Activated T-cell treated with anti-CD3 and anti-CD28 coated beads, Interleukin-2, amount 50 U/mL, for 24 hours (primary cell): ENCODE measurements at regions not wholly inside any gene's neighbourhood (a gene's known extent, or its start where the extent isn't known, plus 50 kb on each side); places are given as distances from the start of the nearest gene placed in this dataset.
A peak's percentile ranks its signal among the peaks of the same experiment; 100 is the strongest.

Experiments
- DNase-seq: peaks from one replicate; pipeline ENCODE4 v3.0.0-alpha.2; 2020
- H3K27ac Mint-ChIP-seq: 2 replicates; pipeline ENCODE4 v1.8.0; 2020; ENCODE audit warnings: mild to moderate bottlenecking, mixed read lengths
- H3K27me3 Mint-ChIP-seq: 2 replicates; pipeline ENCODE4 v1.8.0; 2020; ENCODE audit warnings: mixed read lengths
- H3K36me3 Mint-ChIP-seq: 2 replicates; pipeline ENCODE4 v1.8.0; 2020; ENCODE audit warnings: low read depth, mixed read lengths
- H3K4me1 Mint-ChIP-seq: 2 replicates; pipeline ENCODE4 v1.8.0; 2020; ENCODE audit warnings: low read depth, mixed read lengths
- H3K4me3 Mint-ChIP-seq: 2 replicates; pipeline ENCODE4 v1.8.0; 2020; ENCODE audit warnings: mild to moderate bottlenecking, moderate library complexity, mixed read lengths
- H3K9me3 Mint-ChIP-seq: 2 replicates; pipeline ENCODE4 v1.8.0; 2020; ENCODE audit warnings: mixed read lengths

DNA sequence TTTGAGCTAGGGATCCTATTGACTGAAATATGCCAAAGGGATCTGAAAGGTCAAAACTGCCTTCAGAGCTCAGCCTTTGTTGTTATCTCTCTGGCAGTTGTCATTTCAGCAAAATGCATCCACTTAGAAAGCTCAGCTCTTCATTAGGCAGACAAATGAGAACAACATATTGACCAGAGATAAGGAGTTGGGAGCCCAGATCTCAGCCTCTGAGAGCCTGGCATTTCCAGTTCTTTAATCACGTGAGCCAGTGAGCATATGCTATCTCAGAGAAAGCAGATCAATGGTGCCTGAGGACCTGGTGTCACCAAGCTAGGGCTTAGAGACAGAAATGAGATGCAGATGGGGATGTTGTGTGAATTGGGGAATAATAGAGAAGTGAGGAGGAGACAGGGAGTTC, 101.1 kb downstream of the DAD1 start:
- Mint-ChIP-seq H3K4me3 (peak overlapping the region; percentile 86), H3K36me3 (peaks cover 93% of the 10 kb centered on the region), H3K4me1 (peaks cover 17% of the 10 kb centered on the region), H3K27ac (peak overlapping the region; percentile 99), H3K9me3 (no peaks in the 10 kb centered on the region), H3K27me3 (no peaks in the 10 kb centered on the region)
- DNase-seq = no peak

DNA sequence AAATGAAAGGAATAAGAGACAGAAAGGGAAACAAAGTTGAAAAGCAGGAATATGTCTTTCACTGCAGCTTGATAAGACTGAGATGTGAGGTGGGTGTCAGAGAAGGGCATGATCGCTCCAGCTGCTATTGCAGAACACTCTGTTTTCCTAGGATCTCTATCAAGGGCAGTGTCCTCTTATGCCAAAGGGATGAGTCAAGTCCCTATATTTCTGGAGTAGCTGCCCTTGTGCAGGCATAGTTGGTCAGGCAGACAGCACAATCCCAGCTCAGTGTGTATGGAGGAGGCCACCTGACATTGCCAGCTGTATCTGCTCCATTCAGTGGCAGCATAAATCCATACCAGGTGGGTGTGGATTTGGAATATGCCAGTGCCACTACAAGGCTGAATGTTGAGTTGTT, 101.6 kb downstream of the DAD1 start:
- no peaks in the 10 kb centered on the region for H3K9me3 Mint-ChIP-seq
- H3K27ac Mint-ChIP-seq = peak overlapping the region; percentile 99
- DNase-seq = no peak
- H3K4me3 Mint-ChIP-seq = peak overlapping the region; percentile 86
- H3K36me3 Mint-ChIP-seq = peaks cover 90% of the 10 kb centered on the region
- no peaks in the 10 kb centered on the region for H3K27me3 Mint-ChIP-seq
- H3K4me1 Mint-ChIP-seq = peaks cover 17% of the 10 kb centered on the region

DNA sequence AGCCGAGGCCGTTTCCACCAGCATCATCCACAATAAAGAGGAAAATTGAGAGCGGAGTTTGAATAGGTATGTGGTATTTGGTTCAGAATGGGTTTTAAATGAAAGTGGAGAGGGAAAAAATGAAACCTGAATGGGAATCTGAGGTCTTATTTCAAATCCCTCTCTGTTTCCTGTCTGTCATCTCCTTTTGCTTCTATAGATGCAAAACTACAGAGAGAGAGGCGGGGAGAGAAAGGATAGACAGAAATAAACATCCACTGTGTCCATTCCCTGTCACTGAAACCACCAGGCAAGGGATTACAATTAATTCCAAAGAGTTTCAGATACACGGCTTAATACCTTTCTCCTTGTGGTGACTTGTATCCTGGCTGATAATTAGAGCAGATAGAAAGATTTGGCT, 102.3 kb downstream of the DAD1 start:
- Mint-ChIP-seq H3K27ac (peak overlapping the region; percentile 99), H3K9me3 (no peaks in the 10 kb centered on the region), H3K4me1 (peaks cover 13% of the 10 kb centered on the region), H3K36me3 (peaks cover 88% of the 10 kb centered on the region), H3K4me3 (peak overlapping the region; percentile 86), H3K27me3 (no peaks in the 10 kb centered on the region)
- no peak for DNase-seq

DNA sequence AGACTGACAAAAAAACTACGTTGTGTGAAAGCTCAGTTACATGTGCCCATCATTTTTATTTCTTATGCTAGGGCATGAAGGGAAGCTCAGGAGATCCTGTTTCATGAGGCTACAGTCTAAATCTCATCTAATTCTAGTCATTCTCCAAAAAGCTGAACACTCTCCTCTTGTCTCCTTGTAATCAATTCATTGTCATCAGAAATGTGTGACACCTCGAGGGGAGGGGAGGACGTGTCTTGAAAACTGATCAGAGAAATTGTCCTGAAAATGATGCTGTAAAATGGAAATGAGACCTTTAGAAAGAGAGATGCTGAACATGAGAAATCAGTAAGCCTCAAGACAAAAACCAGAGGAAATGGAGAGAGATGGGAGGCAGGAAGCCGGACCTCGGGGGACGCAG, 103.4 kb downstream of the DAD1 start:
- Mint-ChIP-seq H3K9me3 (no peaks in the 10 kb centered on the region), H3K27ac (peak overlapping the region; percentile 92), H3K36me3 (peaks cover 86% of the 10 kb centered on the region), H3K4me3 (peak overlapping the region; percentile 86), H3K4me1 (peaks cover 9% of the 10 kb centered on the region), H3K27me3 (no peaks in the 10 kb centered on the region)
- DNase-seq = no peak

DNA sequence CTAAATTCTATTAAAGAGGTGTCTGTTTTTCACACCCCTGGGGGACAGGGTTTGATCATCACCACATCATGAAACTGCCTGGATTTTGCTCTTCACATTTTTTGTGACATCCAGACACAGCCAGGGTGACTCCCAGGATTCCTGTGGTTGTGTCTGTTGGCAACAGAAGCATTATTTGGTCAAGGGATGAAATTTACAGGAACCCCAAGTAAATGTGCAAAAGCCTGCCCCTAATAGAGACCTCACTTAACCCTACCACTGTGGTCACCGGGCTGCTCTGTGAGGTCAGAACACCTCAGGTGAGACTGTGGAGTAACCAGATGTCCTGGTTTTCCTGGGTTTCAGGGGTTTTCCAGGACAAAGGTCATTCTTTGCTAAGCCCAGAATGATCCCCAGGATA, 103.8 kb downstream of the DAD1 start:
- Mint-ChIP-seq H3K27ac (peak overlapping the region; percentile 92), H3K4me3 (peak overlapping the region; percentile 86)
- no peak for DNase-seq

DNA sequence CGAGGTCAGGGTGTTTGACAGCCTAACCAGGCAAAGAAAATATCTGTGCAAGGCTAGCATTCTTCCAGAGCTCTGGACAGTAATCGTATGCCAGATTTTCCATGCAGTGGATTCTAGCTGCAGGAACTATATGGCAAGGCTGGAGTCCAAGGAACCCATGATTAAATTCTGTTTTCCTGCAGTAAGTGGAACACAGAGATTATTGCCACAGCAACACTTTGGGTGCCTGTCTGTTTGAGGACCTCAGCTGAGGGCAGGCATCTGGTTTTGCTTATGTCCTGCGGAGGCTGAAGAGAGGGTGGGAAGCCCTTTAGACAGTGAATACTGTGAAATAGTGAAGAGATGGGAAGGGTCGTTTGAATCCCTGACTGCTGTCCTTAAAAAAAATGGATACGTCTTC, 104.4 kb downstream of the DAD1 start:
- peak overlapping the region; percentile 92 for H3K27ac Mint-ChIP-seq
- no peaks in the 10 kb centered on the region for H3K27me3 Mint-ChIP-seq
- H3K4me1 Mint-ChIP-seq = peaks cover 4% of the 10 kb centered on the region
- DNase-seq = no peak
- peak overlapping the region; percentile 86 for H3K4me3 Mint-ChIP-seq
- peaks cover 79% of the 10 kb centered on the region for H3K36me3 Mint-ChIP-seq
- no peaks in the 10 kb centered on the region for H3K9me3 Mint-ChIP-seq

More for the DNA sequence above, 103.8 kb downstream of the DAD1 start:
- Mint-ChIP-seq H3K9me3 (no peaks in the 10 kb centered on the region), H3K36me3 (peaks cover 83% of the 10 kb centered on the region), H3K27me3 (no peaks in the 10 kb centered on the region), H3K4me1 (peaks cover 8% of the 10 kb centered on the region)

DNA sequence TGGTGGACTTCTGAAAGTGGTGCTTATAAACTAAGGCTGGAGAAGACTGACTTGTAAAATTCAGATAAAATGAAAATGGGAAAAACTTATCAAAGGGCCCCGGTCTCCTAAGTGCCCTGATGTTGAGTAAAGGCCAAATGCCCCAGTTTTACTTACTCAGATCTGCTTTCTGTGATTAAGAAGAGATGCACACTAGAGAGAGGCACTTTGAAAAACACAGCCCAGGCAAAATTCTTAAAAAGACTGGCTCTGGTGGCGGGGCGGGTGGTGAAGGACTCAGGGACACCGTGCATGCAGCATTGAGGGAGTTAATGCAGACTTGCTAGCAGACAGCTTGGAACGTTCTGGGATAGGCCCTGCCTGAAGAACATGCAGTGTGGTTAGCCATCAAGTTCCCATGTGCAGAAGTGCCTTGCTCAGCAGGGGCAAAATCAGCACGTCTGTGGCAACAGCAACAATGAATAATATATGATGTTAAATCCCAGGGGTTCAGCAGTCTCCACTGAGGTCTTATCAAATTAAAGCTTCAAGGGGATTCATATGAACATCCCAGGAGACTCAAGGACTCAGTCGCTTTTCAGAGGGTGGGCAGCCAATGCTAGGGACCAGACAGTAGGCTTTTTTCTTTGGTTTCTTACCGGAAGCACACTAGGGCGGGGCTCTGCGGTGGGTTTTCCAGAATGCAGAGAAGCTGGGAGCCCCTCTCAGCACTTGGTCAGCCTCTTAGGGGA, 105.0 kb downstream of the DAD1 start:
- H3K27ac Mint-ChIP-seq = peak overlapping the region; percentile 92
- no peak for DNase-seq
- peaks cover 79% of the 10 kb centered on the region for H3K36me3 Mint-ChIP-seq
- H3K4me1 Mint-ChIP-seq = peaks cover 3% of the 10 kb centered on the region
- peak overlapping the region; percentile 86 for H3K4me3 Mint-ChIP-seq
- H3K27me3 Mint-ChIP-seq = no peaks in the 10 kb centered on the region
- H3K9me3 Mint-ChIP-seq = no peaks in the 10 kb centered on the region

DNA sequence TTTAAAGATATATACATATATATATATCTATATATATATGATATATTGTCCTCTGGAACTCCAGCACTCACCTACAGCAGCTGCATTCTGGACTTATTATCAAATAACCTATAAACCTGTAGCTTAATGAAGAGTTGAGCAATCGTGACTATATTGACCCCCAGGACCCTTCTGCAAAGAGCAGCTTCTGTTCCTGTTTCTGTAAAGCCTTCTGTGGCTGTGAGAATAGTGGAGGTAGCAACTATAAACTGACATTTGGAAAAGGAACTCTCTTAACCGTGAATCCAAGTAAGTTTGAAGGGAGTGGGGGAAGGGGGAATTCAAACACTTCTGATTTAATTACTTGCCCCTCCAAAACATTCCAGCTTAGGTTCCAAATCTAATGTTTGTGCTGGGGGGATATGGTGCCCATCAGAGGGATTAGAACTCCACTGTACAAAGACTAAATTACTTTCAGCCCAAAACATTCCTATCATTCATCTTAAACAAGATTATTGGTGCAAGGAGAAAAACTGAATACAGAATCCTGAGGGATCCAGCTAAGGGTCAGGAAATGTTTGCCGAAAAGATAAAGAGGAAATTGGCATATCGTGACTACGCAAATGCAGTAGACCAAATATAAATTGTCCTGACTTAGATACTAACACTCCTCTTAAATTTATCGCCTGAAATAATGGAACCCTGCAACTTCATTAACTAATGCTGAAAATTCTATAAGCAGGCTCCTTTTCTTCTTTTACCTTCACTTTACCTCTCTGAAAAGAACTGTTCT, 106.1 kb downstream of the DAD1 start:
- Mint-ChIP-seq H3K36me3 (peaks cover 69% of the 10 kb centered on the region), H3K4me1 (no peaks in the 10 kb centered on the region), H3K4me3 (peak overlapping the region; percentile 86), H3K9me3 (no peaks in the 10 kb centered on the region), H3K27ac (peak overlapping the region; percentile 92), H3K27me3 (no peaks in the 10 kb centered on the region)
- DNase-seq = no peak

DNA sequence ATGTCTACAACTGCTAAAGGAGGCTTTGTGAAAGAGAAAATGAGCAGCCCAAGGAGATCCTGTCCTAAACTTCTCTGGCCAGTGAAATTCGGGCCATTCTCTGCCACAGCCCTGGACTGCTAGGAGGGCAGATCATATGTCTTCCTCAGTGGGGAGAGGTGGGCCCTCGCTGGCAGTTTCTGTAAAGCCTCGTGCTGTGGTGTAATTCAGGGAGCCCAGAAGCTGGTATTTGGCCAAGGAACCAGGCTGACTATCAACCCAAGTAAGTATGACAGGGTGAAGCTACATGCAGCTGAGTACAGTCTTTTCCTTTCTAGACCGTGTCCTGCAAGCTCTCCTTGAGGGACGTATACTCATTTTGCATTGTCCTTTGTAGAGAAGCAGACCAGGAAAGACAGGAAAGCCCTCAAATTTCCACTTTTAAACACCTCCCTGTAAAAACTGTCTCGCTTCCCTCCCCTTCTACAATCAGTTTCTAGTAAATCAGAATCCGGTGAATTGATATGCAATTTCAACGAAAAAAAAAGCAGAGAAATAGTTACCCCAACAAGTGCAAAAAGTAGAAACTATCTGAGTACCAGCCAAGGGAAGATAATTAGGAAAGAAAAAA, 106.8 kb downstream of the DAD1 start:
- no peaks in the 10 kb centered on the region for H3K27me3 Mint-ChIP-seq
- no peaks in the 10 kb centered on the region for H3K4me1 Mint-ChIP-seq
- H3K36me3 Mint-ChIP-seq = peaks cover 61% of the 10 kb centered on the region
- H3K4me3 Mint-ChIP-seq = peak overlapping the region; percentile 75
- peak overlapping the region; percentile 86 for H3K27ac Mint-ChIP-seq
- DNase-seq = no peak
- no peaks in the 10 kb centered on the region for H3K9me3 Mint-ChIP-seq

DNA sequence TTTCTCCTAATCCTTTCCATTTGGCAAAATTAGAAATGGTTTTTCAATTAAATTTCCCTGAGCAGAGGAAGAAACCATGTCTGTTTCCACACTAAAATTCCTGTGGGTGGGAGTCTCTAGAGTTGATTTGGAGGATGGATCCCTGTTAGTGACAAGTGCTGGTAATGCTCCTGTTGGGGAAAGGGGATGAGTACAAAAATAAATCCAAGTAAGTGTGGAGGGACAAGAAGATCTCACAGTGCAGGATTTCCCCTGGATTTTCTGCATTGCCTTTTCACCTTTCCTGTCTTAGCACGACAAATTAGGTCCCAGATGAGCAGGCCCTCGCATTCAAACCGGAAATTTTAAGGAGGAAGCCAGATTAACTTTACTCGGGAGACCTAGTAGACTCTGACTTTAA, 107.5 kb downstream of the DAD1 start:
- DNase-seq = no peak
- H3K4me1 Mint-ChIP-seq = no peaks in the 10 kb centered on the region
- peak overlapping the region; percentile 86 for H3K27ac Mint-ChIP-seq
- peak overlapping the region; percentile 75 for H3K4me3 Mint-ChIP-seq
- H3K9me3 Mint-ChIP-seq = no peaks in the 10 kb centered on the region
- no peaks in the 10 kb centered on the region for H3K27me3 Mint-ChIP-seq
- H3K36me3 Mint-ChIP-seq = peaks cover 54% of the 10 kb centered on the region

DNA sequence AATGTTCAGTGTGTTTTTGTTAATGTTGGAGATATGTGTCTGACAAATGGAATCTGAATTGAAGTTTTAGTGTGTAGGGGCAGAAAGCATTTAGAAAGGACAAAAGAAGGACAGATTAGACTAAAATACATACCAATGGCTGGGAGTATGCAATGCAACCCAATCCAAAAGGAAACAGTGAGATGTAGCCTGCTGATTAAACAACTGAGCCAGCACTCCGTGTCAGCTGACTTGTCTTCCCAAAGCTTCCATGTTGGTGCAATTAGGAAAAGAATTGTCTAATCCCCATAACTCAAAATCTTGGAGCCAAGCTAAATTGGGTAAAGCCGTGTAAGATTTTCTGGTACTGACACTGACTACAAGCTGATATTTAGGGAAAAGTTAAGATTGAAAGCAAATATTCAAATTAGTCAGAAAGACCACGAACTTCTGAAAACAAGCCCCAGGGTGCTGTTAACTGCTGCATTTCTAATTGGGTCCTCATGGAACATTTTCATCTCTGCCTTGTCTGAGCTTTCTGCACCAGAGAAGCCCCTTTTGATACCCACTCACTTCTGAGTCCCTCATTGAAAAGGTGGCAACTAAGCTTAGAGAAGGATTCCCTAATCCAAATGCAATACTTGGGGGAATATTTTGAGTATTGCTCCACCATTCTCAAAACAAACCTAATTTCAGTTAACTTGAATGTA, 109.1 kb downstream of the DAD1 start:
- H3K36me3 Mint-ChIP-seq = peaks cover 43% of the 10 kb centered on the region
- no peaks in the 10 kb centered on the region for H3K27me3 Mint-ChIP-seq
- peak overlapping the region; percentile 75 for H3K4me3 Mint-ChIP-seq
- no peak for DNase-seq
- no peaks in the 10 kb centered on the region for H3K9me3 Mint-ChIP-seq
- peak overlapping the region; percentile 86 for H3K27ac Mint-ChIP-seq
- no peaks in the 10 kb centered on the region for H3K4me1 Mint-ChIP-seq

DNA sequence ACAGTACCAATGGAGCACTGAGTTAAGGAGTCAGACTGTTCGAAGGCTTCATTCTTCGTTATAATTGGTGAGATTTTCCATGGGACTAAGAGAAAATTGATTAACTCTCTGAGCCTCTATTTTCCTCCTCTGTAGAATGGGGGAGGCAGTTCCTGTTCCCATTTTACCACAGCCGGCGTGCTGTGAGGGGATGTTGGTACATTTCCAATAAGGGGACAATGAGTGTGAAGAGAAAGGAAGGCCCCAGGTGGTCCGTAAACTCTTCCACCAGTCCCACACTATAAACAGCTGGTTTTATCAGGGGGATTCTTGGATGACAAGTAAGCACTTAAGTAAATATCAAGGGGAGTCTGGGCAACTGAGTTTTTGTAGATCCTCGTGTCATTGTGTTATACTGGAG, 109.9 kb downstream of the DAD1 start:
- Mint-ChIP-seq H3K4me1 (no peaks in the 10 kb centered on the region), H3K27ac (peak overlapping the region; percentile 86), H3K4me3 (peak overlapping the region; percentile 75), H3K36me3 (peaks cover 35% of the 10 kb centered on the region), H3K9me3 (no peaks in the 10 kb centered on the region), H3K27me3 (no peaks in the 10 kb centered on the region)
- no peak for DNase-seq

DNA sequence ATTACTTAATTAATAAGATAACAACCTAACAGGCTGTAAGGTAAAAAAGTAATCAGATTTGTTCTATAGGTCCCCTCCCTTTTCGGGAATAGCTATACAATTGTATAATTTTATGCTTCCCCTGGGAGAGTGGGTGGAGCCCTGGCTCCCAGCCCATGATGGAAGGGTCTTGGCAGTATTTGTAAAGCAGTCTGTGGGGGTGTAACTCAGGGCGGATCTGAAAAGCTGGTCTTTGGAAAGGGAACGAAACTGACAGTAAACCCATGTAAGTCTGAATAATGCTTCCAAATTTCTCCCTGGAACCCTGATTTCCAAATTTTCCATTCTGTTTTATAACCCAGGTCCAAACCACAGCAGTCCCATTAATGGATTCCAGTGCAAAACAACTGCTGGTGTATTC, 110.4 kb downstream of the DAD1 start:
- Mint-ChIP-seq H3K4me1 (no peaks in the 10 kb centered on the region), H3K36me3 (peaks cover 30% of the 10 kb centered on the region), H3K9me3 (no peaks in the 10 kb centered on the region), H3K27ac (peak overlapping the region; percentile 86), H3K4me3 (peak overlapping the region; percentile 75), H3K27me3 (no peaks in the 10 kb centered on the region)
- DNase-seq = no peak

DNA sequence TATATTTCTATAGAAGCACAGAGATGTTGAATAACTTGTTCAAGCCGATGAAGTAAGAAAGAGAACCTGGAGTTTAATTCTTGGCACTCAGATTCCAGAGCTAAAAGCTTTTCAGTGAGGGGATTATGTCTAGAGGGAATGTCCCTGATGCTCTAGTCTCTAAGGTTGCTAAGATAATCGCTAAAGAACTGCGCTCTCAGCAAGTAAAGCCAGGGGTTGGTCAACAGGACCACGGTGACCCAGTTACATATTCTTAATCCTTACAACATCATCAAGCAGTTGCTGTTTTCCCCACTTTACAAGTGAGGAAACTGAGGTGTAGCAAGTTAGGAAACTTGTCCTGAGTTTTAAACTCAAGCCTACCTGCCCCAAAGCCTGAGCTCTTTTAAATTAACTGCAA, 110.8 kb downstream of the DAD1 start:
- no peak overlapping the region for H3K4me3 Mint-ChIP-seq
- no peaks in the 10 kb centered on the region for H3K9me3 Mint-ChIP-seq
- no peaks in the 10 kb centered on the region for H3K4me1 Mint-ChIP-seq
- peaks cover 27% of the 10 kb centered on the region for H3K36me3 Mint-ChIP-seq
- no peak overlapping the region for H3K27ac Mint-ChIP-seq
- H3K27me3 Mint-ChIP-seq = no peaks in the 10 kb centered on the region
- no peak for DNase-seq
